HEK293T (cell line): ENCODE measurements at regions not wholly inside any gene's neighbourhood (a gene's known extent, or its start where the extent isn't known, plus 50 kb on each side); places are given as distances from the start of the nearest gene placed in this dataset.

ENCODE experiments used
- BHLHE40 ChIP-seq: fragments of 450-650 bp; IDR thresholded peaks from 2 replicates; pipeline ENCODE4 v1.6.1; 2016; ENCODE audit warnings: mild to moderate bottlenecking, moderate library complexity, borderline replicate concordance
- ELF4 ChIP-seq: fragments of 450-650 bp; IDR thresholded peaks from 2 replicates; pipeline ENCODE4 v1.6.1; 2017; ENCODE audit warnings: antibody characterized with exemption
- FOXK2 ChIP-seq: fragments of 450-650 bp; IDR thresholded peaks from 2 replicates; pipeline ENCODE4 v1.6.1; 2016; ENCODE audit warnings: mild to moderate bottlenecking
- FOXM1 ChIP-seq: fragments of 450-650 bp; IDR thresholded peaks from 2 replicates; pipeline ENCODE4 v1.6.1; 2017; ENCODE audit warnings: mild to moderate bottlenecking, borderline replicate concordance
- L3MBTL2 ChIP-seq: fragments of 450-650 bp; conservative IDR thresholded peaks from 2 replicates; pipeline ENCODE4 v1.6.1; 2016; ENCODE audit warnings: mild to moderate bottlenecking
- LEF1 ChIP-seq: fragments of 450-650 bp; IDR thresholded peaks from 2 replicates; pipeline ENCODE4 v1.6.1; 2017; ENCODE audit warnings: mild to moderate bottlenecking, borderline replicate concordance
- SUZ12 ChIP-seq: fragments of 450-650 bp; IDR thresholded peaks from 2 replicates; pipeline ENCODE4 v1.6.1; 2016; ENCODE audit warnings: mild to moderate bottlenecking
- TARDBP ChIP-seq: fragments of 450-650 bp; IDR thresholded peaks from 2 replicates; pipeline ENCODE4 v1.6.1; 2016
- ZNF384 ChIP-seq: fragments of 450-650 bp; IDR thresholded peaks from 2 replicates; pipeline ENCODE4 v1.6.1; 2016
- TF ChIP-seq, protein P1 (sequence below): fragments of 450-650 bp; IDR thresholded peaks from 2 replicates; pipeline ENCODE4 v1.6.1; 2016

DNA sequence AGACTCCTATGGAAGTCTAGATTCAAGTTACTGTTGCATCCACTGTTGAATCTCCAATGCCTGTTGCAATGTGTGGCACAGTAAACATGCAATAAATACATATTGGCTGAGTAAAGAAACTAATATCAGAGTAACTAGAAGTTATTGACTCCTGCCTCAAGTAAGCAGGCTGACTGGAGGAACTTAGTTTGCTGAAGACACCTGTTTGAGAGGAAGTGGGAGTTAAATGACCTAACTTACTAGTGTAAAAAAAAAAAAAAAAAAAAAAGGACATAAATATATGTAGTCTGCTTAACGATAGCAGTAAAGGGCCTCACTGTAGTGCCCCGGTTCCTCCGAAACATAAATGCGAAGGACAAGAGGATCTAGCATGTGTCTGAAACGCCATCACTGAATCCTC lies 249.8 kb upstream of the PRDM1 start:
- no peak for TF ChIP-seq TARDBP
- TF ChIP-seq ELF4 = no peak
- no peak for TF ChIP-seq SUZ12
- TF ChIP-seq FOXK2 = no peak
- no peak for TF ChIP-seq LEF1
- no peak for TF ChIP-seq L3MBTL2
- TF ChIP-seq FOXM1 = no peak
- TF ChIP-seq ZNF384 = no peak
- TF ChIP-seq BHLHE40 = no peak
- TF ChIP-seq, protein P1, sequence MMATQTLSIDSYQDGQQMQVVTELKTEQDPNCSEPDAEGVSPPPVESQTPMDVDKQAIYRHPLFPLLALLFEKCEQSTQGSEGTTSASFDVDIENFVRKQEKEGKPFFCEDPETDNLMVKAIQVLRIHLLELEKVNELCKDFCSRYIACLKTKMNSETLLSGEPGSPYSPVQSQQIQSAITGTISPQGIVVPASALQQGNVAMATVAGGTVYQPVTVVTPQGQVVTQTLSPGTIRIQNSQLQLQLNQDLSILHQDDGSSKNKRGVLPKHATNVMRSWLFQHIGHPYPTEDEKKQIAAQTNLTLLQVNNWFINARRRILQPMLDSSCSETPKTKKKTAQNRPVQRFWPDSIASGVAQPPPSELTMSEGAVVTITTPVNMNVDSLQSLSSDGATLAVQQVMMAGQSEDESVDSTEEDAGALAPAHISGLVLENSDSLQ = no peak
